GM21619 (cell line): ENCODE measurements at regions not wholly inside any gene's neighbourhood (a gene's known extent, or its start where the extent isn't known, plus 50 kb on each side); places are given as distances from the start of the nearest gene placed in this dataset.
A peak's percentile ranks its signal among the peaks of the same experiment; 100 is the strongest.
"Not testable (repeated sequence)": the region's sequence is repeated elsewhere in the genome, so short reads cannot be mapped to it uniquely, and the experiment has no call there.

Experiments
- ATAC-seq: cut with Tn5 transposase; IDR thresholded peaks from one replicate; pipeline ENCODE4 v1.9.1; 2021; ENCODE audit not compliant: unreplicated experiment

- no peak for ATAC-seq
Observed at GRCh38 chr3:153957421-153957820, 163.8 kb upstream of the ARHGEF26 start.

- no peak for ATAC-seq
Observed at GRCh38 chr3:153958635-153959595, 162.3 kb upstream of the ARHGEF26 start.

GRCh38 chr3:153960458-153961074 is 160.6 kb upstream of the ARHGEF26 start:
- no peak for ATAC-seq

- ATAC-seq, result no peak
Observed at GRCh38 chr3:153961494-153961893, 159.7 kb upstream of the ARHGEF26 start.

- ATAC-seq, result no peak
Observed at GRCh38 chr3:153963012-153963411, 158.2 kb upstream of the ARHGEF26 start.

- ATAC-seq, result no peak
Observed at GRCh38 chr3:153967260-153967659, 153.9 kb upstream of the ARHGEF26 start.

GRCh38 chr3:153970047-153970446 is 151.1 kb upstream of the ARHGEF26 start:
- peak; percentile 47 for ATAC-seq

- no peak for ATAC-seq
Observed at GRCh38 chr3:153970741-153971347, 150.3 kb upstream of the ARHGEF26 start.

GRCh38 chr3:153972862-153973261 is 148.3 kb upstream of the ARHGEF26 start:
- peak; percentile 55 for ATAC-seq

- peak; percentile 47 for ATAC-seq
Observed at GRCh38 chr3:153973722-153974265, 147.4 kb upstream of the ARHGEF26 start.

GRCh38 chr3:153974614-153975013 is 146.6 kb upstream of the ARHGEF26 start:
- no peak for ATAC-seq

GRCh38 chr3:153976891-153977554 is 144.2 kb upstream of the ARHGEF26 start:
- no peak for ATAC-seq

- no peak for ATAC-seq
Observed at GRCh38 chr3:153978006-153978405, 143.2 kb upstream of the ARHGEF26 start.

GRCh38 chr3:153979418-153980251 is 141.6 kb upstream of the ARHGEF26 start:
- ATAC-seq, result no peak

GRCh38 chr3:153980252-153980590 is 141.0 kb upstream of the ARHGEF26 start:
- ATAC-seq, result no peak

GRCh38 chr3:153997364-153997763 is 123.8 kb upstream of the ARHGEF26 start:
- ATAC-seq, result not testable (repeated sequence)

GRCh38 chr3:154003649-154004048 is 117.5 kb upstream of the ARHGEF26 start:
- no peak for ATAC-seq

- ATAC-seq, result no peak
Observed at GRCh38 chr3:154011036-154011435, 110.2 kb upstream of the ARHGEF26 start.

- ATAC-seq, result no peak
Observed at GRCh38 chr3:154013736-154014135, 107.5 kb upstream of the ARHGEF26 start.

- no peak for ATAC-seq
Observed at GRCh38 chr3:154015307-154015706, 105.9 kb upstream of the ARHGEF26 start.
